HEK293T (cell line): ENCODE measurements at regions not wholly inside any gene's neighbourhood (a gene's known extent, or its start where the extent isn't known, plus 50 kb on each side); places are given as distances from the start of the nearest gene placed in this dataset.

Source experiments
- ARNT ChIP-seq: fragments of 450-650 bp; IDR thresholded peaks from 2 replicates; pipeline ENCODE4 v1.6.1; 2017; ENCODE audit warnings: mild to moderate bottlenecking
- BHLHE40 ChIP-seq: fragments of 450-650 bp; IDR thresholded peaks from 2 replicates; pipeline ENCODE4 v1.6.1; 2016; ENCODE audit warnings: mild to moderate bottlenecking, moderate library complexity, borderline replicate concordance
- ELF4 ChIP-seq: fragments of 450-650 bp; IDR thresholded peaks from 2 replicates; pipeline ENCODE4 v1.6.1; 2017; ENCODE audit warnings: antibody characterized with exemption
- FOXA1 ChIP-seq: fragments of 450-650 bp; IDR thresholded peaks from 2 replicates; pipeline ENCODE4 v1.6.1; 2016; ENCODE audit warnings: mild to moderate bottlenecking
- FOXM1 ChIP-seq: fragments of 450-650 bp; IDR thresholded peaks from 2 replicates; pipeline ENCODE4 v1.6.1; 2017; ENCODE audit warnings: mild to moderate bottlenecking, borderline replicate concordance
- HDGF ChIP-seq: fragments of 450-650 bp; IDR thresholded peaks from 2 replicates; pipeline ENCODE4 v1.6.1; 2017; ENCODE audit warnings: antibody characterized with exemption, borderline replicate concordance
- L3MBTL2 ChIP-seq: fragments of 450-650 bp; conservative IDR thresholded peaks from 2 replicates; pipeline ENCODE4 v1.6.1; 2016; ENCODE audit warnings: mild to moderate bottlenecking
- LEF1 ChIP-seq: fragments of 450-650 bp; IDR thresholded peaks from 2 replicates; pipeline ENCODE4 v1.6.1; 2017; ENCODE audit warnings: mild to moderate bottlenecking, borderline replicate concordance
- SP1 ChIP-seq: fragments of 450-650 bp; IDR thresholded peaks from 2 replicates; pipeline ENCODE4 v1.6.1; 2017
- SUZ12 ChIP-seq: fragments of 450-650 bp; IDR thresholded peaks from 2 replicates; pipeline ENCODE4 v1.6.1; 2016; ENCODE audit warnings: mild to moderate bottlenecking
- TARDBP ChIP-seq: fragments of 450-650 bp; IDR thresholded peaks from 2 replicates; pipeline ENCODE4 v1.6.1; 2016
- ZNF384 ChIP-seq: fragments of 450-650 bp; IDR thresholded peaks from 2 replicates; pipeline ENCODE4 v1.6.1; 2016
- TF ChIP-seq, protein P1 (sequence below): fragments of 450-650 bp; IDR thresholded peaks from 2 replicates; pipeline ENCODE4 v1.6.1; 2016

DNA sequence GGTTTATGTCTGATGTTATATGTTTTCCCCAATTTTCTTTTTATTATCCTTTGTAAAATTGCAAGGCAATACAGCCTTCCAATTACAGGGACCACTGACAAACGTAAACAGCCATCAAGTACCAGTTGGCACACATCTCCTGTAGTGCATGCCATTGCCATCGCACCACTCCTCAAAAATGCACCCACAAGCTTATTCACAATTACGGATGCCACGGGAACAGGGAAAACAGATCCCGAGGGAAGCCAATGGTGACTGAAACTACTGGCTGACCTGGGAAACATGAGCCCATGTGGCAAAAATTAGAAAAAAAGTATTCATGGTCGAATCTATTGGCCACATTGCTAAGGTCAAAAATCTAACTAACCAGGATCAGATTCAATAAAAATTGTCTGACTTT lies 395.2 kb downstream of the PAX1 start:
- TF ChIP-seq BHLHE40 (no peak), SP1 (no peak), FOXM1 (no peak), TARDBP (no peak), FOXA1 (no peak), SUZ12 (no peak), LEF1 (no peak), ZNF384 (no peak), L3MBTL2 (no peak), ELF4 (no peak), HDGF (no peak), ARNT (no peak)
- TF ChIP-seq, protein P1, sequence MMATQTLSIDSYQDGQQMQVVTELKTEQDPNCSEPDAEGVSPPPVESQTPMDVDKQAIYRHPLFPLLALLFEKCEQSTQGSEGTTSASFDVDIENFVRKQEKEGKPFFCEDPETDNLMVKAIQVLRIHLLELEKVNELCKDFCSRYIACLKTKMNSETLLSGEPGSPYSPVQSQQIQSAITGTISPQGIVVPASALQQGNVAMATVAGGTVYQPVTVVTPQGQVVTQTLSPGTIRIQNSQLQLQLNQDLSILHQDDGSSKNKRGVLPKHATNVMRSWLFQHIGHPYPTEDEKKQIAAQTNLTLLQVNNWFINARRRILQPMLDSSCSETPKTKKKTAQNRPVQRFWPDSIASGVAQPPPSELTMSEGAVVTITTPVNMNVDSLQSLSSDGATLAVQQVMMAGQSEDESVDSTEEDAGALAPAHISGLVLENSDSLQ, result no peak
